Hematopoietic multipotent progenitor cell treated with erythropoietin and hydrocortisone succinate and interleukin-3 and kit ligand, for 8 days (in vitro differentiated cells): ENCODE measurements at regions not wholly inside any gene's neighbourhood (a gene's known extent, or its start where the extent isn't known, plus 50 kb on each side); places are given as distances from the start of the nearest gene placed in this dataset.

ENCODE experiments used
- DNase-seq: peaks from one replicate; pipeline ENCODE4 v3.0.0-alpha.2; 2015

DNA sequence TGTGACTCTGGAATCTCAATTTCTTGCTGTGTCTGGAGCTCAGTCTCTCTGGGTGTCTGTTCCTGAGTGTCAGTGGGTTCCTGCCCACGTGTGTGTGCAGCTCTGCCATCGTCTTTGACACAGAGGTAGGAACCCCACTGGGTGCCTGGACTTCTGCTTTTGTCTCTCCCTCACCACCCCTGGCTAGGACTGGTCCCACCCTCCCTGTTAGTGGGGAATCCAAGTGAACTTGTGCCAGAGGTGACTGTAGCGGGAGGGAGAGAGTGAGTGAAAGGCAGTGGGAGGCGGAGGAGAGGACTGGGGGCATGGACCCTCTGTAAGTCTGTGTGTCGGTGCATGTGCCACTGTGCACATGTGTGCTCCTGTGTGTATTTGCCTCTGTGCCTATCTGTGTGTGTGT, 299.9 kb upstream of the ZMIZ1 start:
- DNase-seq = no peak

DNA sequence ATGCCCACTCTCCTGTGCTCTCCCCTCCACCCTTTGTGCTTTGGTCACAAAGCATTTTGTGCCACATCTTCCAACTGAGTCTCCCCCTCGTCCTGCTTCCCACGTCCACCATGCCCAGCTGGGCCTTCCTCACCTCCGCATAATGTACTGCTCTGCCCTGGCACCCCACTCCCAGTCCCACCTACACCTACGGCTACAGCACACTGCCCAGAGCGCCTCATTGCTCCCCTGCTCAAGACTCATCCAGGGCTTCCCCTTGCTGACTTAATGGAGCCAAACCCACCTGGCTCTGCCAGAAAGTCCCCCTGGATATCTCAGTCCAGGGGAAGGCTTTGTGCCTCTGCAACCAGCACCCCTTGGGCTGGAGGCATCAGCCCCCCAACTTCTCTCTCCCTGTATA, 299.2 kb upstream of the ZMIZ1 start:
- DNase-seq = no peak

DNA sequence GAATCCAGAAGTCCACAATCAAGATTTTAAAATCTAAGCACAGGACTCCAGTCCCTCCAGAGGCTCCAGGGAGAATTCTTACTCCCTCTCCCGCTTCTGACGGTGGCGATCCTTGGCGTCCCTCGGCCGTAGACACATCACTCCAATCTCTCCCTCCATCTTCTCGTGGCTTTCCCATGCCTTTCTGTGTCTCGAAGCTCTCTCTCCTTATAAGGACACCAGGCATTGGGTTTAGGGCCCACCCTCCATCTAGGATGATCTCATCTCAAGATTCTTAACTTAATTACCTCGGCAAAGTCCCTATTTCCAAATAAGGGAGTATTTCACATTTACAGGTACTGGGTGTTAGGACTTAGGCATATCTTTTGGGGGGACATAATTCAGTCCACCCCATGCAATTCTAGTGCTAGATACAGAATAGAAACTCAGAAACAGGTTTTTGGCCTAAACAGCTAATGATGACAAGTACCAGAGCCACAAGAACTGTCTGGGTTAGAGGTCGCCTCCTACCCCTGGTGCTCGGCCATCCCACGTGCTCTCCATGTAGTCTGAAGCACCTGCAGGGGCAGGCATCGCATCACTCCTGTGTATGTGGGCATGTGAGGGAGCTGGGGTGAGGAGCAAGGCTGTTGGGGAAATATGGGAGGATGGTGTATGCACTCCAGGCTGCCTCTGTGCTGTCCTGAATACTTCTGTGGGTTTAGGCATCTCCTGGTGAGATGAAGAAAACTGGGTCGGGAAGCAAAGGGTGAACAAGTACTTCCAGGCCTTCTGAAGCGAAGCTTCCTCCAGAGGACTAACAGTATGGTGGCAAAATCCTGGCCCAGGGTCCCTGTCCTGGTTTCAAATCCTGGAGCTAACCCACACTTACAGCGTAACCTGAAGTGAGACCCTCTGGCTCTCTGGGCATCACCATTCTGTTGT, 298.3 kb upstream of the ZMIZ1 start:
- DNase-seq = no peak

DNA sequence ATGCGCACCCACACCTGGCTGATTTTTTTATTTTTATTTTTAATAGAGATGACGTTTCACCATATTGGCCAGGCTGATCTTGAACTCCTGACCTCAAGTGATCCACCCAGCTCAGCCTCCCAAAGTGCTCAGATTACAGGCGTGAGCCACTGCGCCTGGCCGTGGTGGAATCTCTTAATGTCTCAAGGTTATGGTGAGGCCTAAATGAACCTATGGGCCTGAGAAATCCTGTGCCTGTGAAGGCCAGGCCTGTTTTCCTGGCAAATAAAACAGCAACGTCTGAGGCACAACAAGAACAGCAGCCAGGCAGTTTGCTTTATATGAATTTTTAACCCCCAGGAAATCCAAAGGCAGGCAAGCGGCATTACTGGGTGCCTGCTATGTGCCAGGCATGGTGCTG, 297.5 kb upstream of the ZMIZ1 start:
- DNase-seq = no peak

DNA sequence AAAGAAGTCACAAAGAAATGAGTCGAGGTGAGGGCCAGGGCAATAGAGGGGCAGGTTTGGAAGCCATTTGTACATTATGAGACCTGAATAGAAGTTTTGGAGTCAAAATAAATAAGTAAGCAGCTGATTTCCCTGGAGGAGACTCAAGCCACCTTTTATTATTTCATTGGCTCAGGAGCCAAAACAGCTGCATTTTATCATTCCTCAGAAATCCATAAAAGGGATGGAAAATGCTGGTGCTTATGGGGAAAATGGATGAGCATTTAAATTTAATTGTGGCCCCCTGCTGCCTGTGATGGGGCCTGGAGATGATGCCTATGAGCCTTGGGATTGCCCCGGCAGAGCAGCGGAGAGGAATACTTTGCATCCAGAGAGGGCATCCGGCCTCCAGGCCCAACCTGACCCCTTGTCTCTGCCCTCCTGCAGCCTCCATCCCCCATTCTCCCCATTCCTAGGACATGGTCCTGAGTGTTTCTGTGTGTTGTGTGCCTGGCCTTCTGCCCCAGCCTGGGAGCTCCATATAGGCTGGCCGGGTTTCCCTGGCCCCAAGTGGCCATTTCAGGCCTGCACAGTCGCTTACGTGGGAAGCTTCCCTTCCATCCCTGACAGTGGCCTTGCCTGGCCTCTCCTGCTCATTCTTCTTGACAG, 296.8 kb upstream of the ZMIZ1 start:
- DNase-seq = no peak

DNA sequence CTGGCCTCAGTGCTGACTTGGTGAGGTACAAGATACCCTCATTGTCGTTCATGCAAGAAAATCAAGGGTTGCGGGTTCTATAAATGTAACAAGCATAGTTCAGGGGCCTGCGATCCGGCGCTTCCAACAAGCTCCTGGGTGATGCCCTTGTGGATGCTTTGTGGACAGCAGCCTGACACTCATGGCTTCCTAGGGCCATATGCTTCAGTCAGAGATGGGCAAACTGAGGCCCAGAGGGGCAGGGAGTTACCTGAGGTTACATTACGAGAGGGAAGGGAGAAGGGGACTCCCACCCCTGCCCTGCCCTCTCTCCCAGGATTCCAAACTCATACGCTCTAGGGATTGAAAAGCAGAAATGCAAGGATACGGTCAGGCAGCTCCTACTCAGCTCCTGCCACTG, 296.3 kb upstream of the ZMIZ1 start:
- DNase-seq = no peak

DNA sequence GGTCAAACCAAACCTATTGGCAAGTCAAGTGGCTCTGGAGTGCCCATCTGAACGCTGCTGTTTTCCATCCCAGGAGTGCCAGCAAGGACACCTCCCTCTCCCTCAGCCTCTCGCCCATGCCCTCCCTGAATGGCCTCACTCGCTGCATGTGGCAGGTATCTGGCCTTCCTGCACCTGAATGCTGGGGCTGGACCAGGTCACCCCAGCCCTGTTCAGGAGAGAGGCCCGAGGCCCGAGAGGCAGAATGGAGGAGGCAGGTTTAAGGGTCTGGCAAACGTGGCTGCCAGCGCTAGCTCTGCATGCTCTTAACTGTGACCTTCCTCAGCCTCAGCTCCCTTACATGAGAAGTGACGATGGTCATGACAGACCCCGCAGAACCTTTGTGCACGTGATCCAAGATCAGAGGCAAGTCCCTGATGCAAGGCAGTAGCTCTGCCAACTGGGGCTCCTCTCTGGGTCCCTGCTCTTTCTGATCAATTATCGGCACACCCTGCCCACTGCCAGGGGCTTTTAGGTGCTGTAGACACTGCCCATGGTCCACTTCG, 295.7 kb upstream of the ZMIZ1 start:
- no peak for DNase-seq

DNA sequence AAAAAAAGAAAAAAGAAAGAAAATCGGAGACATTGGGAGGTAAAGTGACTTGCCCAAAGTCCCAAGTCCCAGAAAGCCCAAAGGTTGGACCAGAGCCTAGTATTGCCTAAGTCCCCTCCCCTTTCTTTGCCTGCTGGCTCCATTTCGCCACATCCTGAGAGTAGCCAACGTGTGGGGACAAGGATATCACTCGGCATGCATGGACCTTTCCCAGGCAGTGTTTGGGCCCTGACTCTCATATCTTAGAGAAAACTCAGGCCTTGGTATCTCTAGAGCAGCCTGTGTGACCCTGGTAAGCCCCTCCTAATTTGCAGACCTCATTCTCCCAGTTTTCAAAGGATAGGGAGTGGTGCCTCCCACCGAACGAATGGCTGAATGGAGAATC, 294.2 kb upstream of the ZMIZ1 start:
- DNase-seq = no peak

DNA sequence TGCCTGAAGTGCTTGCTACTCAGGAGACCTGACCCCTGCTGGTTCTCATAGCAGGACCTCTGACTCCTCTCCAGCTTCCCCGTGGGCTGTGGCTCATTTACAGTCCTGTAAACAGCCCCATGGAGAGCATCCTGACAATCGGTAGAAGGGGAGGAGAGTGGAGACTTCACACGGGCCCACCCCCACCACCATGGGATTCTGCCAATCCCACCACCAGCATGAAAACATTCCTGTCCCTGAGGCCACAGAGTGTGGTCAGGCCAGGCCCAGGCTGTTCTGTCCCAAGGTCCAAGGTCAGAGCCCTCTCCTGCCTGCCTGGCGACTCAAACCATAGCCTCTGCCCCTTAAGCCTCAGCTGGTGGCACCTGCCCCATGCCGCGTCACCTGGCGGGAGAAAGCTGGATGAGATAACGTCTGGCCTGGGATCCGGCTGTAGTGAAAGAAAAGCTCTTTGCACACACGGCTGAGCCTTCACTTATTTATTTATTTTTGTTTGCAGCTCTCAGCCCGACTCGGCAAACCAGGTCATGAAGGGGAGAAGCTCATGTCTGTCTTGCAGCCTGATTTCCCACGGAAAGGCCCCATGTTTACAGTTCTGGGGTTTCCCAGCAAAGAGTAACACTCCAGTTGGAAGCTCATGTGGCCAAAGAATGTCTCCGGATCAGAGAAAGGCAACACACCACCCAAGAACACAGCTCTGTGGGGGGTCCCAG, 293.6 kb upstream of the ZMIZ1 start:
- no peak for DNase-seq

DNA sequence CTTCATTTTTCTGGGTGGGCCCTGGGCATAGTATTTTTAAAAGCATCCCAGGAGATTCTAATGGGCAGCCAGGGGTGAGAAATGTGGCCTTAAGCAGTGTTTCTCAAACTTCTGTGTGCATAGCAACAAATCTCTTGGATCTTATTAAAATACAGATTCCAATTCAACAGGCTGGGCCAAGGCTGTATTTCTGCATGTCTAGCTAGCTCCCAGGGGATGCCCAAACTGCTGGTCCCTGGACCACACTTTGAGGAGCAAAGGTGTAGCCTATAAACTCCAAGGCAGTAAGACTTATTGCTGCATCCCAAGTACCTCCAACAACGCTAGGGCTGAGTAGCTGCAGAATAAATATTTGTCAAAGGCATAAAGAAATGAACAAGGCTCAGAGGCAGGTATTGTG, 292.9 kb upstream of the ZMIZ1 start:
- DNase-seq = no peak

DNA sequence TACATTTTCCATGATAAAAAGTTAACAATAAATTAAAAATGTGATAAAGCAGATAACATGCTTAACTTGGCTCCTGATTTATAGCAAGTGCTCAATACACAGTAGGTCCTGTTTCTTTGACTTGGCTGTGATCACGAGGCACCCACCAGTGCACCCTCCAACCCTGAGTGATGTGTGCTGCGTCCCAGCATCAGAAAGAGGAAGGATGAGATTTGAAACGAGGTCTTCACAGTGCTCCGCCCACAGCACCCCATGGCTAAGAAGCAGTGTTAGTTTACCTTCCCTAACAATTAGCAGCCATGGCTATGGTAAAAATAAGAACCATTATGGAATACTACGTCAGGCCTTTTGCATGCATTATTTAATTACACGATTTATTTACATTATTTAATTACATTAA, 292.0 kb upstream of the ZMIZ1 start:
- DNase-seq = no peak

DNA sequence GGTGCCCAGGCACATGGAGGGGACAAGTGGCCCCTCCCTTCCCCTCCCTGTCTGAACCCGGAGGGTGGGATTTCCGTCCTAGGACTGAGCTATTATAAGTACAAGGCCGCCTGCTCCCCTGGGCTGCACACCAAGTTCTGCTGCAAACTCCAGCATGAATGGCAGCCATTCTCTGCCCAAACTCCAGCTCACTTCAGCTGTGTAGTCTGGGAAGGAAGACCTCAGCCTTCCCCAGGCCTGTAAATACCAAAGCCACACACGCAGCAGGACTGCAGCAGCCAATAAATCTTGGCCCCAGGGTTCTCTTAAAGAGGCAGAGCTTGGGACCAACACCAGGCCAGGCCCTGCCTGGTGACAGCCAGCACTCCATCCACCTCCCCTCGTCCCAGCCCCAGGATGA, 291.3 kb upstream of the ZMIZ1 start:
- DNase-seq = no peak

DNA sequence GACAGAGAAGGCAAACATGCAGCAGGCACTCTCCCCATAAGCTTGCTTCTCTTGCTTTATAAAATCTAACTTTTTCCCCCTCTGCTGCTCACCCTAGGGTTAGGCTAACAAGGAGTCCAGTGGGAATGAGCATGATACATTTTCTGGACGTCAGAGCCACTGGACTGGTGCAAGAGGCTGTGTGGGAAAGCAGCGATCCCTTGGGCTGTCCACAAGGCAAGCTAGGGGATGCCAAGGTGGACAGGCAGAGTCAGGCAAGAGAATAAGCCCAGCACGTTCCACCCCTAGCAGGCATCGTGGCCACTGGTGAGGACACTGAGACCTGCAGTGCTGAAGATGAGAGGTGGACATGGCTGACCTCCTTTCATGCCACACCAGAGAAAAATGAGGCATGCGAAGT, 290.9 kb upstream of the ZMIZ1 start:
- DNase-seq = no peak

DNA sequence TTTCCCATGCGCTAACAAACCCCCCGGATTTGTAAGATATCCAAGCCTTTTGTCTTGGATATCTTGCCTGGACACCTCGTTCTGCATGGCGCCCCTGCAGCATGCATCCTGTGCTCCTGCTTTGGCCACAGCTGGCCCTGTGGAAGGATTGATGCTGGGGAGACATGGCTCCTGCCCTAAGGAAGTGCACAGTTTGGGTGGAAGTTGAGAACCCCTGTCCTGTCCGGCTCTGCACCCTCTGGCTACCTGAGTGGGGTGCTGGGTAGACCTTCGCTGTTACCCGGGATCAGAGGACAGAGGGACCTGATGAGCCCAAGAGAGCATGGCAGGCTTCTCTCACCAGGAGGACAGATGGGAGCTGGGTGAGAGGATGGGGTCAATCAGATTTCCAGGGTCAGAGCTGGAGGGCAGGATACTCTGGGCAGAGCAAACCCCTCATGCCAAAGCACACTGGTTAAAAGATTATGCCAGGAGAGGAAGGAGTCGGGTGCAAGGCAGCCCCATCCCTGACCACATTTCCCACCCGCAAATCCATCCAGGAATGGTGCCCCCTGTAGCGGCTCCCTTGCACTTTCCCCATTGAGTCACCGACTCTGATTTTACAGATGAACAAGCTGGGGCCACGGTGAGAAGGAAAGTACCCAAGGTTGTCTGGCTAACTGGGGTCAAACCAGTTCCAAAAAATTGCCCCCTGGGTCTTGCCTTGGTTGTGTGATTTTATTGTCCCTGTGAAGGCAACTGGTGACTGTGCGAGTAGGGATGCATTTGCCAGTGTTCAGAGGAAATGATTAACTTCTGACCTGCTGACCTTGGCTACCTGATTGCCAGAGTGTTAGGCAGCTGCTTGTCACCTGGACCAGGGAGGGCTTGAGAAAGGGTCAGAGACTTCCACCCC, 290.1 kb upstream of the ZMIZ1 start:
- DNase-seq = no peak

DNA sequence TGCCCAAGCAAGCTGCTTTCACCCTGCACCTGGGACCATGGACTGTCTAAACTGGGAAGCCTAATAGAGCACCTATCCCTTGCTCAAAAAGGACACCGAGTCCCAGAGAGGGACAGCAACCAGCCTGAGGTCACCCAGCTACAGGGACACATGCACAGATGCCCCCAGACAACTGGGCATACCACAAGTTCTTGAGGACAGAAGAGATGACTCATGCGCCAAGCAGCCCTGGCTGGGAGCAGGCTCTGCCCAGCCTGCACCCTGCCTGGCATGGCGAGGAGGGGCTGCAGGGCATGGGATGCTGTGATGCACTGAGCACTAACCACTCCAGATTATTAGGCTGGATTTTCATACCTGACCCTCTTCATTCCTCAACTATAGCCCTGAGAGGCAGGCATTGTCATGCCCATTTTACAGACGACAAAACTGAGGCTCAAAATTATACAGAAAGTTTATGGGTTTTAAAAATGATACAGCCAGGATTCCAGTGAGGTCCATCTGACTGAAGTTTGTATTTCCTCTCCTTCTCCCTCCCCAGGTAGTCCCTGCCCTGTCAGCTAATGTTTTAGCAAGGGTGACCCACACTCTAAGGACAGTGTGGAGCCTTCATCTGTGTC, 289.3 kb upstream of the ZMIZ1 start:
- DNase-seq = no peak

DNA sequence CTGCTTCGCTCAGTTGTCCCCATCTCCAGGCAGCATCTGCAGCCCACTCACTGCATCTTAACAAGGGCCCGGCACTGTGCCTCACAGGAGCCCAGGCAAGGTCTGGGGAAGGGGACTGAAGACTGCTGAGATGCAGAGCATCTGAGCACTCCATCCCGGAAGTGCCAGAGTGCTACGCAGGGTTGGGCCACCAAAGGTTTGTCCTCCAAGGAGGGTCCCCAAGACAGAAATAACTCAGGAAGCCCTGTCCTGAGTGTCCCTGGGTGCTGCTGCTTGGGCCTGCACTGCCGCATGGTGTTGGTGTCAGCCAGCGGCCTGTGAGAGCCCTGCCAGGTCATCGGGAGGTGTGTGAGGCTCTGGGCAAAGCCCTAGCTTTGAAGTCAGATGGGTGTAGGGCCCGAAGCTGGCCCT, 288.2 kb upstream of the ZMIZ1 start:
- DNase-seq = no peak

DNA sequence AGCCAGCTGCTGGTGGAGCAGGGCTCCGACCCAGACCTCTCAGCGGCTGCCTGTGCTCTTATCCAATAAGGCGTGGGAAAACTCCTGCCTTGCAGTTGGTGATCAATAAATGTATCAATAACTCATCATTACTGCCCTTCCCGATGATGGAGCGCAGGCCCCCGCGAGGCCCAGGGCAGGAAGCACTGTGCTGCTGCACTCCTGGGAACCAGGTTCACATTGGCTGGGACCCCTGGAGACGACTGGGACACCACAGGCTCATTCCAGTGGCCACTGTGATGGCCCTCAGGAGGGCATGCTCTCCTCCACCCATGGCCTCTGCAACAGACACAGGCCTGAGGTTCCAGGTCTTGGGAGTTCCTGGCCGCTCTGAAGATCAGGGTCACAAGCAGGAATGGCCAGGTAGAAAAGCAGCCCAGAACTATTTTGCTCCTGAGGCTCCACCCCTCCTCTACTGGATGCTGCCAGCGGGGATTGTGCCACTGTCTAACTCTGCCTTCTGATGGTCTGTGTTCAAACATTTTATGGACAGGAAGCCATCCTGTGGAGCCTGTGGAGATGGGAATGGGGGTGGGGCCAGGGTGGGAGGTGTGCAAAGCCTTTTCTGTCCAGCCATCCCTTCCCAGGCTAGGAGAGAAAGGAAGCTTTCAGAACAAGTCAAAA, 287.4 kb upstream of the ZMIZ1 start:
- DNase-seq = no peak

DNA sequence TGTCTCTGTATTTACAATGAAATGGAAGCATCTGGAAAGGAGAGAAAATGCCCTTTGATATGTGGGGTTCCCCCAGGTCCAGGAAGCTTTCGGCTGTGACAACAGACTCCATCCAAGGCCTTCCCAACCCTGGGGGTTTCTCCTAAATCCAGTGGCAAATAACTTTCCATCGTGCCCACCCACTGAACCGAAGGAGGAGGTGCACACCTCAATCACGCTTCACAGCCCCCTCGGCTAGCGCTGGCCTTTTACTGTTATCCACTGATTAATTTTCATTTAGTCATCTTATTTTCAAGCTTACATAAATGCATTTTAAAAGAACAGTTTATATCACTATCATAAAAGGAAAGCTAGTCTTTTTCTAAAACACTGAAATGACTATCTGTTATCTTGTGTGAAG, 286.8 kb upstream of the ZMIZ1 start:
- DNase-seq = no peak

DNA sequence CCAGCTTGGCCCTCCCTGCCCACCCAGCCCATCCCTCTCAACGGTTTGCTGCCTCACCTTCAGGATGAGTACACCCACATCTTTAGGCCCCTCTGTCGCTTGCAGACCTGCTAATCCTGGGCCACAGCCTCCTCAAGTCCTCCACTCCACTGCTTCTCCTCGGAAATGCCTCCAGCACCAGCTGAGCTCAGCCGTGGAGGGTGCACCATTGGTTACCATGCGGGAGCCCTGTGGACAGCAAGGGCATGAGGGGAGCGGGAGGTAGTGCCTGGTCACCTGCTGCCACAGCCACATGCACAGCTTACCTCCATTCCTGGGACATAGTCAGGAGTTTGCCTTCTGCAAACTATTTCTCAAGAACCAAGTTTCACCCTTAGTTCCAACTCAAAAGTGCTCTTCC, 286.3 kb upstream of the ZMIZ1 start:
- no peak for DNase-seq

DNA sequence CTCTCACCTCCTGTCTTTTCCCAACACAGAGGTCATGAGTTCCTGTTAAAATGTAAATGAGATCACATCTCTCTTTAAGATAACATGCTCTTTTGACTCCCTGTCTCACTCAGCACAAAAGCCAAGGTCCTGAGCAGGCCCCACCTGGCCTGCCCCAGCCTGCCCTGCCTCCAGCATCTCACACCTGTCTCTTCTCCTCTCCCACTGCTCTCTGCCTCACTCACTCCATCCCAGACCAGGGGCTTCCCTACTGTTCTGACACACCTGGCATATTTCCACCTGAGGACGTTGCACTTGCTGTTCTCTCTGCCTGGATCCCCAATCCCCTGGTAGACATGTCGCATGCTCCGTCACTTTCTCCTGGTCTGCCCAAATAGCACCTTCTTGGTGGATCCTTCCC, 285.0 kb upstream of the ZMIZ1 start:
- no peak for DNase-seq

DNA sequence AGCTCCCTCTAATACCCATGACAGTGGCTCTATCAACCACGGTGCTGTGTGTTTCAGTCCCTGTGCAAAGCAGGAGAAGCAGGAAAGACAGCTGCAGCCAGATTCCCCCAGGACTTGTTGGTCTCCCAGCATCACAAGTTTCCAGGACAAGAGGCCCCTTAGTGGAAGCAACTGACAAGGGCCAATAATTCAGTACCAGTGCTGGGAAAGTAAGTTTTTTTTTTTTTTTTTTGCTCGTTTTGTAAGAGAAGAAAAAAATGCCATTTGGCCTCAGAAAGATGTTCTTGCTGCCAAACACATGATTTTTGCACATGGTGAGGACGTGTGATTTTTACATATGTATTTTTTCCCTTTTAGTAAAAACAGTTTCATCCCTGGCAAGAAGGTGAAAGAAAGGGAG, 284.2 kb upstream of the ZMIZ1 start:
- no peak for DNase-seq

DNA sequence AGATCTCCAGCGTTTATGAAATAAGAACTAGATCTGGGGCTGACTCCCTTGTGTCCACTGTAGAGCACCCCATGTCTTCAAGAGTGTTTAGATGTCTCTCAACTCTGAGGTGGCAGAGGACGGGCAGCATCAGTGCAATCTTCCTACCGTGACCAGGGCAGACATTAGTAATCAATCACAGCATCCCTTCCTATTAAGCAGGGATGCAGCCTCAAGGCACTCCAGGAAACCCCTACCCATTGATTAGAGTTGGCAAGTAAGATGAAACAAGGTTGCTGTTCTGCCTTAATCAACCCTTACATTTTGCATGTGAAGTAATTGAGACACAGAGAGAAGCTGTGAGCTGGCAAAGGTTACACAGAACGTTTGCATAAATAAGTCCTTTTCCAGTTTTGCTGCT, 283.7 kb upstream of the ZMIZ1 start:
- no peak for DNase-seq
